ENCODE measurements at regions not wholly inside any gene's neighbourhood (a gene's known extent, or its start where the extent isn't known, plus 50 kb on each side); places are given as distances from the start of the nearest gene placed in this dataset.

DNA sequence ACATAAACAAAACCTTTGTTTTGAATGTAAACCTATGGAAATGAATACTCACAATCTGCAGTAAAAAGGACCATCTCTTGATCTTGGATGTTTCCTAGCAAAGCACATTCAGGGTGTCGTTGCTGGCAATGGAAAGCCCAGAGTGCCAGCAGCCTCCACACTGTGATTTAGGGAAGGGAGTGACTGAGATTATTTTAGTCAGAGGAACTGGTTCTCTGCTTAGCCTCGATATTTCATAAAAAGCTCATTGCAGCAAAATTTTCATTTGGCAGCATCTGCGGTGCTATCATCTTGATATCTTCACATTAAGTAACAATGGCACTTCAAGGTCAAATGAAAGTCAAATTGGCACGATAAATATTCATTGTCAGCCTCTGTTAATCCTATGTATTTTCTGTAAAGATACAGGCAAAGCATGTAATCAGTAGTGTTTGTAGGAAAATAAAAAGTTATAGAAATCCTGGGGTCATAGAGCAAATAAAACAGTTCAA lies 116.0 kb downstream of the MACIR start:
- no peak for TF ChIP-seq KDM5A (IDR thresholded peaks at IDR 0.05; ENCODE audit: low read length)
- TF ChIP-seq GABPA (IDR thresholded peaks at IDR 0.05; ENCODE audit: borderline replicate concordance, insufficient read depth, low read length) = no peak
